C4-2B (cell line): ENCODE measurements at regions not wholly inside any gene's neighbourhood (a gene's known extent, or its start where the extent isn't known, plus 50 kb on each side); places are given as distances from the start of the nearest gene placed in this dataset.
"Not testable (repeated sequence)": the region's sequence is repeated elsewhere in the genome, so short reads cannot be mapped to it uniquely, and the experiment has no call there.

Source experiments
- H3K27ac ChIP-seq: fragments of 450-650 bp; 2 replicates; pipeline ENCODE4 v1.5.1; 2017
- CTCF ChIP-seq: fragments of 450-650 bp; conservative IDR thresholded peaks from 2 replicates; pipeline ENCODE4 v1.5.1; 2017; ENCODE audit warnings: mild to moderate bottlenecking
- ZFX ChIP-seq: fragments of 450-650 bp; IDR thresholded peaks from 2 replicates; pipeline ENCODE4 v1.6.1; 2017

DNA sequence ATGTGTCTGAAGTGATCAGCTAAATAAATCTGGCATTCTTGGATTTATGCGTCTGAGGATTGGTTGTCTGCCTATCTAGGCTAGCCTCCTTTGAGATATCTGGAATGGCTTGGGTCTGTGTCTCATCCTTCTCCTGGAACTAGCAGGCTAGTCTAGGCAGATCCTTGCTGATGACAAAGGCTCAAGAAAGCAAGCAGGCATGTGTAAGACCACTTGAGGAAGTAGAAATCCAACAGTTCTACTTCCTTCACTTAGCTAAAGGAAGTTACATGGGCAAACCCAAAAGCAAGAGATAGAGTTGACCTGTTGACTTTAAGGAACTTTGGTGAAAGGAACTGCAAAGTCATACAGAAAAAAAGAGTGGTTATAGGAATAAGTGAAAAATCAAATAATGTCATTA lies 672.6 kb downstream of the MAFB start:
- no peak for TF ChIP-seq ZFX
- TF ChIP-seq CTCF = no peak
- H3K27ac ChIP-seq = no peak overlapping the region

GRCh38 chr20:40012026-40012425 lies 677.0 kb downstream of the MAFB start:
- not testable (repeated sequence) for H3K27ac ChIP-seq

- TF ChIP-seq ZFX (no peak), CTCF (no peak)
- no peak overlapping the region for H3K27ac ChIP-seq
These were observed 678.6 kb downstream of the MAFB start for GRCh38 chr20:40010483-40010882.

DNA sequence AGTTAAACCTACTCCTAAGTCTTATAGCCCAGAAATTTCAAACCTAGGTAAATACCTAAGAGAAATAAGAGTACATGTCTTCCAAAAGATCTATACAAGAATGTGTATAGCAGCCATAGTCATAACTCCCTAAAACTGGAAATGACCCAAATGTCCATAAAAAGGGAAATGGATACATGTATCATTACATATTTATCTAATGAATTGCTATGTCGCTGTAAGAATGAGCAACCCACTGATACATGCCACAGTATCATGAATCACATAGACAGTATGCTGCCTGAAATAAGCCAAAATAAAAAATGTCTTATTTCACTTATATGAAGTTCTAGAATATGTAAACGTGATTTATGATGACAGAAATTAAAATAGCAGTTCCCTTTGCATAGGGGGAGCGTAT lies 679.5 kb downstream of the MAFB start:
- TF ChIP-seq CTCF (no peak), ZFX (no peak)
- no peak overlapping the region for H3K27ac ChIP-seq

GRCh38 chr20:40008177-40008576 lies 680.9 kb downstream of the MAFB start:
- no peak overlapping the region for H3K27ac ChIP-seq
- TF ChIP-seq CTCF (no peak), ZFX (no peak)

DNA sequence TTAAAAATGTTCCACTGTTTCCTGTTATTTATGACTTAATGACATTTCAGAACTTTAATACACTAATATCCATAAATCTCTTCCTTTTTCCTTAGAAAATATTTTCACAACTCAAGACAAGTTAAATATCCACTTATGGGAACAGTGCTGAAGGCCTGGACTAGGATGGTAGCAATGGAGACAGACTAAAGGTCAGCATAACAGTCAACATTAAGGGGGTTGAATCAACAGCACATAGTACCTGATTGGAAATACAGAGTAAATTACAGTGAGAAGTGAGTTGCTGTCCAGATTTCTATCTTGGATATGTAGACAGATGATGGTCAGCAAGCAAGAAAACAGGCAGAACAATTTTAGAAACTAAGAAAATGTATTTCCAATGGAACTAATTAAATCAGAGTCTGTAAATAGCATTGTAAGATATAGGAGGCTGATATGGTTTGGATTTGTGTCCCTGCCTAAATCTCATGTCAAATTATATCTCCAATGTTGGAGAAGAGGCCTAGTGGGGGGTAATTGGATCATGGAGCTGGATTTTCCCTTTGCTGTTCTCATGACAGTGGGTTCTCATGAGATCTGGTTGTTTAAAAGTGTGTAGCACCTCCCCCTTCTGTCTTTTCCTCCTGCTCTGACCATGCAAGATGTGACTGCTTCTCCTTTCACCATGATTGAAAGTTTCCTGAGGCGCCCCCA lies 682.7 kb downstream of the MAFB start:
- TF ChIP-seq CTCF = no peak
- no peak for TF ChIP-seq ZFX

DNA sequence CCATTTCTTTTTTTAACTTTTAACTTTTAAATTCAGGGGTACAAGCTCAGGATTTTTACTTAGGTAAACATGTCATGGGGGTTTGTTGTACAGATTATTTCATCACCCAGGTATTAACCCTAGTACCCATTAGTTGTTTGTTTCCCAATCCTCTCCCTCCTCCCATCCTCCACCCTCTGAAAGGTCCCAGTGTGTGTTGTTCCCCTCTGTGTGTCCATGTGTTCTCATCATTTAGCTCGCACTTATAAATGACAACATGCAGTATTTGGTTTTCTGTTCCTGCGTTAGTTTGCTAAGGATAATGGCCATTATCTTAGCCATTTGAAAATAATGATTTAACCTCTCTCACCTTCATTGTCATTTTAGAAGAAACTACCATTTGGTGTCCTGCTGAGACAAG lies 684.9 kb downstream of the MAFB start:
- not testable (repeated sequence) for H3K27ac ChIP-seq

More for the DNA sequence above, 682.7 kb downstream of the MAFB start:
- H3K27ac ChIP-seq = no peak overlapping the region

GRCh38 chr20:39993742-39994141 lies 695.3 kb downstream of the MAFB start:
- TF ChIP-seq ZFX (no peak), CTCF (no peak)
- no peak overlapping the region for H3K27ac ChIP-seq
